H1 (cell line): ENCODE measurements at regions not wholly inside any gene's neighbourhood (a gene's known extent, or its start where the extent isn't known, plus 50 kb on each side); places are given as distances from the start of the nearest gene placed in this dataset.

Experiments
- CTCF ChIA-PET: fragments of 300-600 bp; sonication (Branson Sonifier 250); formaldehyde crosslinking; loops from one replicate; lab custom pipeline; 2021; ENCODE audit not compliant: partially characterized antibody; lab: Charles Lee
- POLR2A ChIA-PET: fragments of 300-600 bp; sonication (Branson Sonifier 250); formaldehyde crosslinking; loops from one replicate; lab custom pipeline; 2021; ENCODE audit warnings: inconsistent platforms; ENCODE audit not compliant: partially characterized antibody; lab: Charles Lee
- DNase-seq, 2 experiments: peaks; one replicate each; pipeline versions ENCODE4 v3.0.0 to v3.0.0-alpha.2; 2010 to 2022; ENCODE audit warnings: low spot score in 2 of 2, low read depth in 1 of 2, mixed read lengths in 1 of 2
- FAIRE-seq: peaks from 2 replicates; lab custom pipeline; 2011; peaks lifted over from hg19 to GRCh38; lab: Jason Lieb, UNC
- H2AFZ ChIP-seq: 2 replicates; pipeline ENCODE4 v1.8.1; 2012; ENCODE audit warnings: low read length, inconsistent platforms
- H2AK5ac ChIP-seq: 2 replicates; pipeline ENCODE4 v1.6.1; 2013; ENCODE audit warnings: low read depth, low read length
- H2BK120ac ChIP-seq: replicated peaks from 2 replicates; pipeline ENCODE3; 2013; ENCODE audit warnings: low read depth, low read length, inconsistent platforms
- H2BK12ac ChIP-seq: 2 replicates; pipeline ENCODE4 v1.6.1; 2013; ENCODE audit warnings: low read depth, low read length
- H2BK15ac ChIP-seq: 2 replicates; pipeline ENCODE4 v1.6.1; 2013; ENCODE audit warnings: low read length
- H2BK20ac ChIP-seq: 2 replicates; pipeline ENCODE4 v1.6.1; 2013; ENCODE audit warnings: low read length
- H2BK5ac ChIP-seq: 2 replicates; pipeline ENCODE4 v1.6.1; 2013; ENCODE audit warnings: low read depth, low read length
- H3K14ac ChIP-seq: 2 replicates; pipeline ENCODE4 v1.6.1; 2013; ENCODE audit warnings: inconsistent platforms; ENCODE audit not compliant: insufficient read length
- H3K18ac ChIP-seq: 2 replicates; pipeline ENCODE4 v1.6.1; 2013; ENCODE audit warnings: low read length; ENCODE audit errors: extremely low read depth
- H3K23ac ChIP-seq: 2 replicates; pipeline ENCODE4 v1.6.1; 2013; ENCODE audit warnings: inconsistent platforms; ENCODE audit not compliant: insufficient read length
- H3K23me2 ChIP-seq: 2 replicates; pipeline ENCODE4 v1.6.1; 2013; ENCODE audit warnings: low read depth, low read length
- H3K27ac ChIP-seq: 2 replicates; pipeline ENCODE4 v1.6.1; 2011; ENCODE audit warnings: low read depth, low read length, inconsistent platforms
- H3K27me3 ChIP-seq, 4 experiments: replicated peaks in 1 of 4; 1 replicate in 1 of 4; 2 replicates in 3 of 4; pipeline versions ENCODE4 v1.6.1 to v1.8.1; 2011 to 2013; ENCODE audit warnings: low read length in 3 of 4, mild to moderate bottlenecking in 3 of 4, inconsistent platforms in 2 of 4, mixed read lengths in 2 of 4, moderate library complexity in 1 of 4; ENCODE audit not compliant: control insufficient read depth in 3 of 4, insufficient read depth in 3 of 4; ENCODE audit errors: extremely low read depth in 1 of 4
- H3K36me3 ChIP-seq, 4 experiments: 2 replicates each; pipeline versions ENCODE4 v1.6.1 to v1.8.1; 2011 to 2013; ENCODE audit warnings: mild to moderate bottlenecking in 4 of 4, low read length in 3 of 4, moderate library complexity in 2 of 4, control low read depth in 1 of 4, inconsistent platforms in 1 of 4; ENCODE audit not compliant: insufficient read depth in 4 of 4, control insufficient read depth in 2 of 4
- H3K4ac ChIP-seq: replicated peaks from 2 replicates; pipeline ENCODE3; 2013; ENCODE audit warnings: low read length, low read depth, mixed read lengths, inconsistent platforms; ENCODE audit not compliant: insufficient read length
- H3K4me1 ChIP-seq, 4 experiments: replicated peaks in 1 of 4; 1 replicate in 1 of 4; 2 replicates in 3 of 4; pipeline versions ENCODE4 v1.6.1 to v1.8.1; 2011 to 2013; ENCODE audit warnings: low read length in 3 of 4, inconsistent platforms in 2 of 4, mixed read lengths in 1 of 4; ENCODE audit not compliant: insufficient read depth in 4 of 4, control insufficient read depth in 3 of 4
- H3K4me2 ChIP-seq, 2 experiments: 2 replicates each; pipeline versions ENCODE4 v1.6.1 to v1.8.1; 2011 to 2013; ENCODE audit warnings: low read depth in 2 of 2, low read length in 2 of 2, control low read depth in 1 of 2, inconsistent platforms in 1 of 2, mild to moderate bottlenecking in 1 of 2; ENCODE audit not compliant: insufficient read depth in 1 of 2
- H3K4me3 ChIP-seq, 4 experiments: fragments of 200-600, 300-600 bp in 1 of 4; sonication (generic), shearing (Covaris generic), sonication (Bioruptor Twin) in 1 of 4; 2 replicates each; pipeline versions ENCODE4 v1.5.1 to v1.8.1; 2011 to 2016; ENCODE audit warnings: low read length in 4 of 4, low read depth in 3 of 4, control low read depth in 2 of 4, inconsistent platforms in 2 of 4, mild to moderate bottlenecking in 2 of 4, mixed read lengths in 1 of 4, moderate library complexity in 1 of 4; ENCODE audit not compliant: insufficient read depth in 2 of 4; ENCODE audit errors: extremely low read depth in 1 of 4
- H3K56ac ChIP-seq: replicated peaks from 2 replicates; pipeline ENCODE3; 2013; ENCODE audit warnings: low read depth, mild to moderate bottlenecking, mixed read lengths, low read length, inconsistent platforms; ENCODE audit not compliant: insufficient read length
- H3K79me1 ChIP-seq: 2 replicates; pipeline ENCODE4 v1.6.1; 2013; ENCODE audit warnings: low read depth, low read length, control low read depth
- H3K79me2 ChIP-seq, 2 experiments: 2 replicates each; pipeline versions ENCODE4 v1.6.1 to v1.8.1; 2012 to 2013; ENCODE audit warnings: low read length in 2 of 2, mild to moderate bottlenecking in 2 of 2, inconsistent platforms in 1 of 2; ENCODE audit not compliant: insufficient read depth in 2 of 2, control insufficient read depth in 1 of 2
- H3K9ac ChIP-seq, 4 experiments: replicated peaks in 1 of 4; 1 replicate in 1 of 4; 2 replicates in 3 of 4; pipeline versions ENCODE4 v1.6.1 to v1.8.1; 2011 to 2013; ENCODE audit warnings: low read depth in 3 of 4, low read length in 3 of 4, control low read depth in 2 of 4, mild to moderate bottlenecking in 2 of 4, moderate library complexity in 2 of 4, inconsistent platforms in 1 of 4; ENCODE audit errors: extremely low read depth in 1 of 4
- H3K9me3 ChIP-seq, 2 experiments: 2 replicates each; pipeline versions ENCODE4 v1.6.1 to v1.8.1; 2012 to 2013; ENCODE audit warnings: mild to moderate bottlenecking in 2 of 2, moderate library complexity in 2 of 2, control low read depth in 1 of 2, inconsistent platforms in 1 of 2, low read depth in 1 of 2, low read length in 1 of 2, mixed read lengths in 1 of 2; ENCODE audit not compliant: insufficient read depth in 2 of 2
- H4K20me1 ChIP-seq, 2 experiments: replicated peaks in 1 of 2; 2 replicates each; pipeline versions ENCODE3 to v1.8.1; 2011 to 2013; ENCODE audit warnings: inconsistent platforms in 2 of 2, low read length in 2 of 2, mild to moderate bottlenecking in 1 of 2; ENCODE audit not compliant: insufficient read depth in 2 of 2, control insufficient read depth in 1 of 2
- H4K5ac ChIP-seq: 2 replicates; pipeline ENCODE4 v1.6.1; 2013; ENCODE audit warnings: low read length, low read depth, mixed read lengths, inconsistent platforms; ENCODE audit not compliant: insufficient read length
- H4K8ac ChIP-seq: 2 replicates; pipeline ENCODE4 v1.8.0; 2013; ENCODE audit warnings: mild to moderate bottlenecking, moderate library complexity, low read length, inconsistent platforms; ENCODE audit not compliant: insufficient read depth; ENCODE audit errors: extremely low read depth
- H4K91ac ChIP-seq: replicated peaks from 2 replicates; pipeline ENCODE3; 2013; ENCODE audit warnings: low read length, mixed read lengths, inconsistent platforms; ENCODE audit not compliant: insufficient read length
- ATF3 ChIP-seq: IDR thresholded peaks from 2 replicates; pipeline ENCODE4 v1.6.1; 2011; ENCODE audit warnings: low read depth, mild to moderate bottlenecking, low read length; ENCODE audit not compliant: insufficient read depth
- BACH1 ChIP-seq: IDR thresholded peaks from 2 replicates; pipeline ENCODE4 v1.6.1; 2012; ENCODE audit warnings: low read length, improper control_type of control experiment
- CBX5 ChIP-seq: fragments of 300-800, 300-1000 bp; sonication (generic); IDR thresholded peaks from 2 replicates; pipeline ENCODE4 v1.7.1; 2016; ENCODE audit warnings: antibody characterized with exemption, low read length, low read depth
- CREB1 ChIP-seq: IDR thresholded peaks from 2 replicates; pipeline ENCODE4 v1.6.1; 2012; ENCODE audit warnings: inconsistent platforms
- CTBP2 ChIP-seq: IDR thresholded peaks from 2 replicates; pipeline ENCODE4 v1.7.0; 2011; ENCODE audit warnings: borderline replicate concordance, mild to moderate bottlenecking, moderate library complexity, mixed read lengths, low read length; ENCODE audit not compliant: insufficient read depth, insufficient read length
- KDM1A ChIP-seq: fragments of 200-600, 300-600 bp; sonication (generic); IDR thresholded peaks from 2 replicates; pipeline ENCODE4 v1.7.1; 2016; ENCODE audit warnings: mild to moderate bottlenecking, low read length, borderline replicate concordance
- KDM4A ChIP-seq: IDR thresholded peaks from one replicate; pipeline ENCODE4 v1.7.1; 2012; ENCODE audit warnings: low read depth, mild to moderate bottlenecking, moderate library complexity, low read length, inconsistent platforms; ENCODE audit not compliant: severe bottlenecking
- KDM5A ChIP-seq: fragments of 200-600 bp; IDR thresholded peaks from 2 replicates; pipeline ENCODE4 v1.7.1; 2012; ENCODE audit warnings: mild to moderate bottlenecking, low read length, inconsistent platforms, mixed read lengths
- MAFK ChIP-seq: IDR thresholded peaks from 2 replicates; pipeline ENCODE4 v1.6.1; 2012; ENCODE audit warnings: low read depth, mild to moderate bottlenecking, improper control_type of control experiment, low read length
- MAX ChIP-seq: IDR thresholded peaks from 2 replicates; pipeline ENCODE4 v1.6.1; 2012; ENCODE audit warnings: inconsistent platforms
- POU5F1 ChIP-seq: IDR thresholded peaks from 2 replicates; pipeline ENCODE4 v1.6.1; 2011; ENCODE audit warnings: low read depth, mild to moderate bottlenecking, low read length, moderate library complexity
- RXRA ChIP-seq: IDR thresholded peaks from 2 replicates; pipeline ENCODE4 v1.6.1; 2011; ENCODE audit warnings: low read depth, mild to moderate bottlenecking, low read length, moderate library complexity; ENCODE audit not compliant: insufficient read depth
- SP2 ChIP-seq: IDR thresholded peaks from 2 replicates; pipeline ENCODE4 v1.6.1; 2012; ENCODE audit warnings: mild to moderate bottlenecking, low read length, inconsistent platforms
- SRF ChIP-seq: IDR thresholded peaks from 2 replicates; pipeline ENCODE4 v1.6.1; 2011; ENCODE audit warnings: mild to moderate bottlenecking, low read depth, low read length, moderate library complexity
- WGBS, 2 experiments: shearing (Covaris generic) in 1 of 2; methylation state at CpG; one replicate each; pipeline versions ENCODE4 v1.1.6 to v1.1.7; 2013 to 2015; ENCODE audit warnings: low lambda C conversion rate in 2 of 2, mixed read lengths in 2 of 2, inconsistent platforms in 1 of 2, low coverage in 1 of 2, missing lambda C conversion rate in 1 of 2; ENCODE audit not compliant: insufficient replicate concordance in 2 of 2, insufficient coverage in 1 of 2, insufficient read length in 1 of 2; ENCODE audit errors: extremely low coverage in 1 of 2, missing lambda C conversion rate in 1 of 2; 5-methylcytosine and 5-hydroxymethylcytosine counted together

- Histone ChIP-seq H4K91ac (no peak overlapping the region), H2AK5ac (no peak overlapping the region), H2BK5ac (no peak overlapping the region), H3K9me3 (no peaks in the 10 kb centered on the region), H3K14ac (no peak overlapping the region), H3K79me2 (no peaks in the 10 kb centered on the region), H2AFZ (no peak overlapping the region), H2BK15ac (no peak overlapping the region), H4K5ac (no peak overlapping the region), H3K4me3 (no peak overlapping the region), H3K56ac (no peak overlapping the region), H3K27me3 (no peaks in the 10 kb centered on the region), H2BK120ac (no peak overlapping the region), H3K4ac (no peak overlapping the region), H2BK12ac (no peak overlapping the region), H3K9ac (no peak overlapping the region), H3K79me1 (no peaks in the 10 kb centered on the region), H3K4me2 (no peak overlapping the region), H3K23ac (no peak overlapping the region), H3K36me3 (no peaks in the 10 kb centered on the region), H3K27ac (no peak overlapping the region), H3K23me2 (no peaks in the 10 kb centered on the region), H3K18ac (no peak overlapping the region), H4K20me1 (no peaks in the 10 kb centered on the region), H2BK20ac (no peak overlapping the region), H4K8ac (no peak overlapping the region), H3K4me1 (no peaks in the 10 kb centered on the region; a peak in 1 of 7 replicates)
- ChIA-PET POLR2A (no interaction called here), CTCF (interaction anchor here (1.2 kb wide), 1 partner anchor 336 kb away, joined by 3 read pairs; no protein-coding TSS in a partner anchor)
- DNase-seq (no peak), FAIRE-seq (no peak)
- 90% methylated on average over 2 of the region's 2 CpGs; no CpG with 5 or more reads in 1 of the 2 experiments for WGBS, 2 experiments
- TF ChIP-seq SRF (no peak), POU5F1 (no peak), BACH1 (no peak), CREB1 (no peak), MAX (no peak), KDM1A (no peak), CBX5 (no peak), ATF3 (no peak), MAFK (no peak), RXRA (no peak), KDM5A (no peak), CTBP2 (no peak), SP2 (no peak), KDM4A (no peak)
Observed at GRCh38 chr6:141057761-141058160, 1075.0 kb upstream of the GJE1 start.
